ENCODE measurements at regions not wholly inside any gene's neighbourhood (a gene's known extent, or its start where the extent isn't known, plus 50 kb on each side); places are given as distances from the start of the nearest gene placed in this dataset.
"Not testable (repeated sequence)": the region's sequence is repeated elsewhere in the genome, so short reads cannot be mapped to it uniquely, and the experiment has no call there.

DNA sequence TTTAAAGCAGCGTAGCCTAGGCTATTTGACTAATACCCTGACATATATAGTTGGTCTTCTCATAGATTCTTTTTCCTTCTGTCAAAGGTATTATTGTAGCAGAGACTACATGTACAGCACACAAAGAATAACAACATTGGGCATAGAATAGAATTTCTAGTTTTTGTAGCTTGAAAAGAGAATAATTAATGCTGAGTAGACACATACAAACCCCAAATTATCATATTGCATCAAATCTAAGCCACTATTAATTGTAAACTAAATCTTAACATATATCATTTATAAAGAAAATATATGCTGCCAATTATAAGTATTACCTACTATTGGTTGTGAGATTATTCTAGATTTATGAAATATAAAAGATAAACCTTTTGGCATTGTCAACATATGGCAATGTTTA is 574.5 kb downstream of the SLCO4C1 start:
- Histone ChIP-seq H3K27me3 (replicated peaks) (no peaks in the 10 kb centered on the region), H3K4me3 (ENCODE audit: low read depth, low read length) (no peak overlapping the region), H3K27ac (no peak overlapping the region), H3K36me3 (replicated peaks) (no peaks in the 10 kb centered on the region)
- no peak for DNase-seq
- in situ Hi-C loops (cut with HindIII; ENCODE audit: low pct_ligation_motif_present, low sequenced_read_pairs) = no loop called here
- TF ChIP-seq, protein P1, sequence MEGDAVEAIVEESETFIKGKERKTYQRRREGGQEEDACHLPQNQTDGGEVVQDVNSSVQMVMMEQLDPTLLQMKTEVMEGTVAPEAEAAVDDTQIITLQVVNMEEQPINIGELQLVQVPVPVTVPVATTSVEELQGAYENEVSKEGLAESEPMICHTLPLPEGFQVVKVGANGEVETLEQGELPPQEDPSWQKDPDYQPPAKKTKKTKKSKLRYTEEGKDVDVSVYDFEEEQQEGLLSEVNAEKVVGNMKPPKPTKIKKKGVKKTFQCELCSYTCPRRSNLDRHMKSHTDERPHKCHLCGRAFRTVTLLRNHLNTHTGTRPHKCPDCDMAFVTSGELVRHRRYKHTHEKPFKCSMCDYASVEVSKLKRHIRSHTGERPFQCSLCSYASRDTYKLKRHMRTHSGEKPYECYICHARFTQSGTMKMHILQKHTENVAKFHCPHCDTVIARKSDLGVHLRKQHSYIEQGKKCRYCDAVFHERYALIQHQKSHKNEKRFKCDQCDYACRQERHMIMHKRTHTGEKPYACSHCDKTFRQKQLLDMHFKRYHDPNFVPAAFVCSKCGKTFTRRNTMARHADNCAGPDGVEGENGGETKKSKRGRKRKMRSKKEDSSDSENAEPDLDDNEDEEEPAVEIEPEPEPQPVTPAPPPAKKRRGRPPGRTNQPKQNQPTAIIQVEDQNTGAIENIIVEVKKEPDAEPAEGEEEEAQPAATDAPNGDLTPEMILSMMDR (IDR thresholded peaks at IDR 0.05; ENCODE audit: low read depth, low read length, missing control alignments) = no peak

DNA sequence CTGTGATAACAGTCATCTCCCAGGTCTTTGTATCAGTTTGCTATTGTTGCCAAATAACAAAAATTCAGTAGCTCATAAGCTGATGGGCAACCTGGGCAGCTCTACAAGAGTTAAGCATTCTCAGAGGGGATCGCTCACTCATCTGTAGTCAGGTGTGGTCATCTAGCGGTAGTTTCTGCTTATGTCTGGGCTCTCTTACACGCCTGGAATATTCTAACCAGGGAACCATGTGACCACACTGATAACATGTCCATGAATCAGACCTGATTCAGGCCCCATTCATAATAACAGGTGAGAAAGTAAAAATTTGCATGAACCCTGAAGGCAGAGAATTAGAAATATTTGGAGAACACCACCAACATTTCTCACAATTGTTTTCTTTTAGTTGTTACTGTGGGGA is 576.1 kb downstream of the SLCO4C1 start:
- no peak overlapping the region for H3K27ac ChIP-seq
- TF ChIP-seq, protein P1 (IDR thresholded peaks at IDR 0.05; ENCODE audit: low read depth, low read length, missing control alignments) = no peak
- H3K4me3 ChIP-seq (ENCODE audit: low read depth, low read length) = no peak overlapping the region
- no peaks in the 10 kb centered on the region for H3K27me3 ChIP-seq (replicated peaks)
- in situ Hi-C loops (cut with HindIII; ENCODE audit: low pct_ligation_motif_present, low sequenced_read_pairs) = no loop called here
- DNase-seq = no peak
- H3K36me3 ChIP-seq (replicated peaks) = no peaks in the 10 kb centered on the region

DNA sequence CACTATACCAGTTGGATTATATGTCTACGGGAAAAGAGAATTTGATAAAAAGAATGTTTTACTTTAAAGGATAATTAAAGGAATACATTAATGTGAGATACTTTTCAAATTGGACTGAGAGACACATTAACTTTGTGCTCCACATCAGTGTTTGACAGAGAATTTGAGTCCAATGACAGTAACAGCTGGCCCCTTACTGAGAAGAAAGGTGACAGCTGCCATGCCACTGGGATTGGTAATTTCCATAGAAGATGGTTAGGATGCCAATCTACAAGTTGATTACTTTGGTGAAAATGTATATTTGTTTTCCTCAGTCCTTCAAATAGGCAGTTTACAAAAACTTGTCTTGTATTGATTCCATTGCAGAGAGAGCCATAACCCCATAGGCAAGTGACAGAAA is 578.4 kb downstream of the SLCO4C1 start:
- Histone ChIP-seq H3K27ac (no peak overlapping the region), H3K27me3 (replicated peaks) (no peaks in the 10 kb centered on the region), H3K4me3 (ENCODE audit: low read depth, low read length) (no peak overlapping the region), H3K36me3 (replicated peaks) (no peaks in the 10 kb centered on the region)
- DNase-seq = no peak
- in situ Hi-C loops (cut with HindIII; ENCODE audit: low pct_ligation_motif_present, low sequenced_read_pairs) = no loop called here
- TF ChIP-seq, protein P1 (IDR thresholded peaks at IDR 0.05; ENCODE audit: low read depth, low read length, missing control alignments) = no peak

DNA sequence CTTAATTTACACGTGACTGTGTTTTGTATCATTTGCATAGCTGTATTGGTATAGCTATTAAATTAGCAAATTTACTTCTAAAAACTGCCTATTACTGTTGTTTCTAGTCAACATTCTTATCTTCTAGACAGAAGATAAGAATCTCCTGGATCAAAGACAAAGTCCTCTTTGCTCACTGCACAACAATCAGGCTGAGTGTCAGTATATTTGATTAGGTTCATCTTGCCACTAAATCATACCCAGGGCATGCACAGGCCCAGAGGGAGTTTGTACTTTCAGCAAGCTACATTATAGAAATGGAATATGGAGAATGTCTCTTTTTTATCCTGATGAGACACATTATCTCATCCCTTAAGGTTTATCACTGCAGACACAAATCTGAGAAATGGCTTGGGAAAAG is 579.1 kb downstream of the SLCO4C1 start:
- in situ Hi-C loops (cut with HindIII; ENCODE audit: low pct_ligation_motif_present, low sequenced_read_pairs) = no loop called here
- H3K27ac ChIP-seq = no peak overlapping the region

DNA sequence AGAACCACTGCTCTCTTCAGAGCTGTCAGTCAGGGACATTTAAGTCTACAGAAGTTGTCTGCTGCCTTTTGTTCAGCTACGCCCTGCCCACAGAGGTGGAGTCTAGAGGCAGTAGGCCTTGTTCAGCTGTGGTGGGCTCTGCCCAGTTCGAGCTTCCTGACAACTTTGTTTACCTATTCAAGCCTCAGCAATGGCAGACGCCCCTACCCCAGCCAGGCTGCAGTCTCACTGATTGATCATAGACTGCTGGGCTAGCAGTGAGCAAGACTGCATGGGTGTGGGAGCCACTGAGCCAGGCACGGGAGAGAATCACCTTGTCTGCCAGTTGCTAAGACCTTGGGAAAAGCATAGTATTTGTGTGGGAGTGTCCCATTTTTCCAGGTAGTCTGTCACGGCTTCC is 580.3 kb downstream of the SLCO4C1 start:
- H3K27ac ChIP-seq; in situ Hi-C loops (cut with HindIII; ENCODE audit: low pct_ligation_motif_present, low sequenced_read_pairs); H3K4me3 ChIP-seq (ENCODE audit: low read depth, low read length); H3K27me3 ChIP-seq (replicated peaks); H3K36me3 ChIP-seq (replicated peaks); DNase-seq: not testable (repeated sequence)

More for the DNA sequence above, 579.1 kb downstream of the SLCO4C1 start:
- H3K36me3 ChIP-seq (replicated peaks) = no peaks in the 10 kb centered on the region
- TF ChIP-seq, protein P1 (IDR thresholded peaks at IDR 0.05; ENCODE audit: low read depth, low read length, missing control alignments) = no peak
- no peak overlapping the region for H3K4me3 ChIP-seq (ENCODE audit: low read depth, low read length)
- H3K27me3 ChIP-seq (replicated peaks) = no peaks in the 10 kb centered on the region
- no peak for DNase-seq

DNA sequence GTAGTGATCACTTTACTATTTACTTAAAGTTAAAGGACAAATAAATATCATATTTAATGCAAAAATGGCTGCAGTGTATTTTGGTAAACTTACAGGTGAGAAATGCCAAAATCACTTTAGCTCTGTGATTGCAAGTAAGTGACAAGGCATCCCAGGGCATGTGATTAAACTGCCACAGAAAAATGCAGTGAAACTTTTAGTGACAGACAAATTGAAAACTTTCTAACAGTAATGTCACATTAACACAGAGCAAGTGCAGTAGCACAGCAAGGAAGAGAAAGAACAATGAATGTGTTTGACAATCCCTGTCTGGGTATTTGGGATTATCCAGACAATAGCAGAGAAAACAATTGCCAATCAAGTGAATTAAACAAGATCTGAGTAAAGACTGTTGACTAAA is 606.8 kb downstream of the SLCO4C1 start:
- no peak overlapping the region for H3K27ac ChIP-seq
- TF ChIP-seq, protein P1 (IDR thresholded peaks at IDR 0.05; ENCODE audit: low read depth, low read length, missing control alignments) = no peak
- in situ Hi-C loops (cut with HindIII; ENCODE audit: low pct_ligation_motif_present, low sequenced_read_pairs) = no loop called here
- no peaks in the 10 kb centered on the region for H3K36me3 ChIP-seq (replicated peaks)
- H3K4me3 ChIP-seq (ENCODE audit: low read depth, low read length) = no peak overlapping the region
- DNase-seq = no peak
- H3K27me3 ChIP-seq (replicated peaks) = no peaks in the 10 kb centered on the region
